Kidney (tissue), 13 donors: ENCODE measurements at regions not wholly inside any gene's neighbourhood (a gene's known extent, or its start where the extent isn't known, plus 50 kb on each side); places are given as distances from the start of the nearest gene placed in this dataset.

ENCODE experiments used
- DNase-seq, 5 donors: peaks; one replicate each; pipeline ENCODE4 v3.0.0-alpha.2; 2013 to 2020
- FAIRE-seq: peaks from 2 replicates; lab custom pipeline; 2012; peaks lifted over from hg19 to GRCh38; lab: Jason Lieb, UNC
- H3K27ac ChIP-seq, 2 donors: one replicate each; pipeline ENCODE4 v1.7.0; 2013; ENCODE audit warnings: low read depth in 2 of 2, low read length in 2 of 2, inconsistent platforms in 1 of 2
- H3K27me3 ChIP-seq: one replicate; pipeline ENCODE4 v1.7.1; 2013; ENCODE audit warnings: low read length, inconsistent platforms; ENCODE audit not compliant: control insufficient read depth, insufficient read depth
- H3K36me3 ChIP-seq, 3 donors: one replicate each; pipeline versions ENCODE4 v1.7.0 to v1.7.1; 2013; ENCODE audit warnings: low read length in 3 of 3, control low read depth in 1 of 3, inconsistent platforms in 1 of 3; ENCODE audit not compliant: insufficient read depth in 3 of 3, control insufficient read depth in 2 of 3
- H3K4me1 ChIP-seq, 3 donors: one replicate each; pipeline versions ENCODE4 v1.7.0 to v1.7.1; 2013; ENCODE audit warnings: low read length in 3 of 3, inconsistent platforms in 1 of 3, low read depth in 1 of 3; ENCODE audit not compliant: control insufficient read depth in 2 of 3, insufficient read depth in 2 of 3
- H3K4me3 ChIP-seq, 3 donors: one replicate each; pipeline versions ENCODE4 v1.7.0 to v1.8.1; 2013; ENCODE audit warnings: low read length in 3 of 3, control low read depth in 1 of 3, inconsistent platforms in 1 of 3
- H3K9ac ChIP-seq, 3 donors: one replicate each; pipeline versions ENCODE4 v1.7.0 to v1.7.1; 2013; ENCODE audit warnings: low read length in 3 of 3, control low read depth in 1 of 3, inconsistent platforms in 1 of 3
- H3K9me3 ChIP-seq, 3 donors: one replicate each; pipeline versions ENCODE4 v1.7.0 to v1.7.1; 2013; ENCODE audit warnings: low read length in 3 of 3, control low read depth in 1 of 3, inconsistent platforms in 1 of 3; ENCODE audit not compliant: control insufficient read depth in 2 of 3, insufficient read depth in 1 of 3
- CTCF ChIP-seq: IDR thresholded peaks from 3 replicates; pipeline ENCODE4 v1.5.1; 2012; ENCODE audit warnings: mild to moderate bottlenecking, moderate library complexity, borderline replicate concordance; ENCODE audit not compliant: insufficient read depth; ENCODE audit errors: extremely low read depth
- intact Hi-C: fragments of 100-400 bp; cut with DNase I; formaldehyde crosslinking; loops from one replicate; pipeline ENCODE4 v1.11.1; 2022
- donor health status: control.
- donor health status: control.
- donor health status: control.
- donor health status: control.
- donor health status: control.
- donor health status: DM: yes; HTN: yes; CAD: no.
- donor health status: Normal renal cell carcinoma (clear cell type).

- no peak overlapping the region for H3K27ac ChIP-seq
- FAIRE-seq, result no peak
Observed at GRCh38 chr14:86790408-86791364, 1202.3 kb downstream of the GALC start.

GRCh38 chr14:86788224-86788623 is 1204.8 kb downstream of the GALC start:
- Histone ChIP-seq H3K27me3 (no peaks in the 10 kb centered on the region), H3K36me3 (no peaks in the 10 kb centered on the region)
- TF ChIP-seq CTCF, result no peak

More at GRCh38 chr14:86790408-86791364, 1202.3 kb downstream of the GALC start:
- no peak overlapping the region for H3K4me3 ChIP-seq
- no peaks in the 10 kb centered on the region for H3K36me3 ChIP-seq
- intact Hi-C loops, result no loop called here
- no peaks in the 10 kb centered on the region for H3K27me3 ChIP-seq
- H3K4me1 ChIP-seq, result no peaks in the 10 kb centered on the region
- H3K9me3 ChIP-seq, result no peaks in the 10 kb centered on the region
- peak; percentile 7 for TF ChIP-seq CTCF
- no peak overlapping the region for H3K9ac ChIP-seq
- DNase-seq, result no peak

GRCh38 chr14:86787717-86788116 is 1205.3 kb downstream of the GALC start:
- TF ChIP-seq CTCF, result no peak
- Histone ChIP-seq H3K9me3 (no peaks in the 10 kb centered on the region), H3K36me3 (no peaks in the 10 kb centered on the region), H3K4me1 (no peaks in the 10 kb centered on the region), H3K9ac (no peak overlapping the region), H3K4me3 (no peak overlapping the region), H3K27me3 (no peaks in the 10 kb centered on the region), H3K27ac (no peak overlapping the region)
- intact Hi-C loops, result no loop called here
- DNase-seq (peak in 4 of 5 donors; percentile 48 to 81 (median 66)), FAIRE-seq (no peak)

More at GRCh38 chr14:86788224-86788623, 1204.8 kb downstream of the GALC start:
- H3K9me3 ChIP-seq, result no peaks in the 10 kb centered on the region
- no peak overlapping the region for H3K9ac ChIP-seq
- no peak for FAIRE-seq
- DNase-seq, result no peak
- no peaks in the 10 kb centered on the region for H3K4me1 ChIP-seq
- H3K27ac ChIP-seq, result no peak overlapping the region
- intact Hi-C loops, result no loop called here
- no peak overlapping the region for H3K4me3 ChIP-seq
